ENCODE measurements at regions not wholly inside any gene's neighbourhood (a gene's known extent, or its start where the extent isn't known, plus 50 kb on each side); places are given as distances from the start of the nearest gene placed in this dataset.

DNA sequence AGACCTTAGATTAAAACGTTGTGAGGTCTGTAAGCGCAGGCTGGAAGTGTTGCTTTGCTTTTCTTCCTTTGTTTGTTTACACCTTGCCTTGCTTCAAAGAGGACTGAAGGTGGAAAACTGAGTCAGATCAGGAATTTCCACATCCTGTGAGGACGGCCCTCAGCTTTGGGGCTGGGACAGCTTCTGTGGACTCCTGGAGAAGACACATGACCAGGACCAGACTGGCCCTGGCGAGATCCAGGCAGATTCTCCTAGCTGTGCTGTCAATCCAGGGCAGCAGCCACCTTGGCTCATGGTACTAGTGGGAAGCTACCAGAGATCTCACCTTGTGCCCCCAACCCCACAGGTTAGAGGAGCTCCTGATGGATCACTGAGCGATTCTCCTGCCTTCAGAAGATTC lies 1461.9 kb downstream of the TBC1D22A start:
- TF ChIP-seq, protein P1, sequence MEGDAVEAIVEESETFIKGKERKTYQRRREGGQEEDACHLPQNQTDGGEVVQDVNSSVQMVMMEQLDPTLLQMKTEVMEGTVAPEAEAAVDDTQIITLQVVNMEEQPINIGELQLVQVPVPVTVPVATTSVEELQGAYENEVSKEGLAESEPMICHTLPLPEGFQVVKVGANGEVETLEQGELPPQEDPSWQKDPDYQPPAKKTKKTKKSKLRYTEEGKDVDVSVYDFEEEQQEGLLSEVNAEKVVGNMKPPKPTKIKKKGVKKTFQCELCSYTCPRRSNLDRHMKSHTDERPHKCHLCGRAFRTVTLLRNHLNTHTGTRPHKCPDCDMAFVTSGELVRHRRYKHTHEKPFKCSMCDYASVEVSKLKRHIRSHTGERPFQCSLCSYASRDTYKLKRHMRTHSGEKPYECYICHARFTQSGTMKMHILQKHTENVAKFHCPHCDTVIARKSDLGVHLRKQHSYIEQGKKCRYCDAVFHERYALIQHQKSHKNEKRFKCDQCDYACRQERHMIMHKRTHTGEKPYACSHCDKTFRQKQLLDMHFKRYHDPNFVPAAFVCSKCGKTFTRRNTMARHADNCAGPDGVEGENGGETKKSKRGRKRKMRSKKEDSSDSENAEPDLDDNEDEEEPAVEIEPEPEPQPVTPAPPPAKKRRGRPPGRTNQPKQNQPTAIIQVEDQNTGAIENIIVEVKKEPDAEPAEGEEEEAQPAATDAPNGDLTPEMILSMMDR (IDR thresholded peaks at IDR 0.05), result no peak
- TF ChIP-seq EP300 (IDR thresholded peaks at IDR 0.05) (no peak), POLR2A (IDR thresholded peaks at IDR 0.05) (no peak)

All from tibial nerve (tissue), 4 donors.